WTC11 (cell line): ENCODE measurements at regions not wholly inside any gene's neighbourhood (a gene's known extent, or its start where the extent isn't known, plus 50 kb on each side); places are given as distances from the start of the nearest gene placed in this dataset.

Experiments used
- ATAC-seq: fragments of 200-7000 bp; cut with Tn5 transposase; 2 replicates; pipeline ENCODE4 v1.10.0; 2021; ENCODE audit warnings: mild to moderate bottlenecking, moderate library complexity
- CTCF ChIA-PET: fragments of 300-600 bp; sonication (Branson Sonifier 250); formaldehyde crosslinking; loops from one replicate; lab custom pipeline; 2021; ENCODE audit warnings: antibody characterized with exemption; lab: Charles Lee
- POLR2A ChIA-PET: fragments of 350-600 bp; sonication (Branson Sonifier 250); formaldehyde crosslinking; loops from one replicate; lab custom pipeline; 2021; ENCODE audit warnings: antibody characterized with exemption; lab: Charles Lee
- DNase-seq: peaks from one replicate; pipeline ENCODE4 v3.0.0; 2021; ENCODE audit warnings: low spot score
- H3K27ac Mint-ChIP-seq: 2 replicates; pipeline ENCODE4 v1.8.0; 2021; ENCODE audit warnings: mixed read lengths
- H3K27me3 Mint-ChIP-seq: 2 replicates; pipeline ENCODE4 v1.8.0; 2021; ENCODE audit warnings: low read depth, mild to moderate bottlenecking, moderate library complexity, mixed read lengths
- H3K36me3 Mint-ChIP-seq: 2 replicates; pipeline ENCODE4 v1.8.0; 2021; ENCODE audit warnings: mixed read lengths
- H3K4me1 Mint-ChIP-seq: 2 replicates; pipeline ENCODE4 v1.8.0; 2022; ENCODE audit warnings: mixed read lengths
- H3K4me3 Mint-ChIP-seq: 2 replicates; pipeline ENCODE4 v1.8.0; 2021; ENCODE audit warnings: mild to moderate bottlenecking, moderate library complexity, mixed read lengths
- H3K9me3 Mint-ChIP-seq: 2 replicates; pipeline ENCODE4 v1.8.0; 2021; ENCODE audit warnings: mixed read lengths
- ARID4B ChIP-seq: sonication (generic); formaldehyde crosslinking; IDR thresholded peaks from 2 replicates; pipeline ENCODE4 v1.8.0; 2023; ENCODE audit warnings: missing genetic modification reagents, mild to moderate bottlenecking, borderline replicate concordance
- ATF3 ChIP-seq: sonication (generic); formaldehyde crosslinking; conservative IDR thresholded peaks from 2 replicates; pipeline ENCODE4 v1.8.1; 2022; ENCODE audit warnings: mild to moderate bottlenecking, missing genetic modification reagents
- RORB ChIP-seq: fragments of 250-450 bp; sonication (Bioruptor Pico); IDR thresholded peaks from 2 replicates; pipeline ENCODE4 v1.9.0; 2021; ENCODE audit warnings: mild to moderate bottlenecking
- ZNF121 ChIP-seq: sonication (generic); formaldehyde crosslinking; IDR thresholded peaks from 2 replicates; pipeline ENCODE4 v1.8.0; 2023; ENCODE audit warnings: missing genetic modification reagents
- ZNF138 ChIP-seq: sonication (generic); formaldehyde crosslinking; conservative IDR thresholded peaks from 2 replicates; pipeline ENCODE4 v1.8.1; 2022; ENCODE audit warnings: mild to moderate bottlenecking, moderate library complexity, missing genetic modification reagents
- TF ChIP-seq, protein P1 (sequence below): fragments of 250-450 bp; sonication (Bioruptor Pico); IDR thresholded peaks from 2 replicates; pipeline ENCODE4 v1.9.0; 2021; ENCODE audit warnings: mild to moderate bottlenecking, borderline replicate concordance
- TF ChIP-seq, protein P2 (sequence below): sonication (generic); formaldehyde crosslinking; IDR thresholded peaks from 2 replicates; pipeline ENCODE4 v1.8.1; 2023; ENCODE audit warnings: mild to moderate bottlenecking, missing genetic modification reagents, borderline replicate concordance
- TF ChIP-seq, protein P3 (sequence below): sonication (generic); formaldehyde crosslinking; IDR thresholded peaks from 2 replicates; pipeline ENCODE4 v1.8.0; 2022; ENCODE audit warnings: mild to moderate bottlenecking, missing genetic modification reagents

DNA sequence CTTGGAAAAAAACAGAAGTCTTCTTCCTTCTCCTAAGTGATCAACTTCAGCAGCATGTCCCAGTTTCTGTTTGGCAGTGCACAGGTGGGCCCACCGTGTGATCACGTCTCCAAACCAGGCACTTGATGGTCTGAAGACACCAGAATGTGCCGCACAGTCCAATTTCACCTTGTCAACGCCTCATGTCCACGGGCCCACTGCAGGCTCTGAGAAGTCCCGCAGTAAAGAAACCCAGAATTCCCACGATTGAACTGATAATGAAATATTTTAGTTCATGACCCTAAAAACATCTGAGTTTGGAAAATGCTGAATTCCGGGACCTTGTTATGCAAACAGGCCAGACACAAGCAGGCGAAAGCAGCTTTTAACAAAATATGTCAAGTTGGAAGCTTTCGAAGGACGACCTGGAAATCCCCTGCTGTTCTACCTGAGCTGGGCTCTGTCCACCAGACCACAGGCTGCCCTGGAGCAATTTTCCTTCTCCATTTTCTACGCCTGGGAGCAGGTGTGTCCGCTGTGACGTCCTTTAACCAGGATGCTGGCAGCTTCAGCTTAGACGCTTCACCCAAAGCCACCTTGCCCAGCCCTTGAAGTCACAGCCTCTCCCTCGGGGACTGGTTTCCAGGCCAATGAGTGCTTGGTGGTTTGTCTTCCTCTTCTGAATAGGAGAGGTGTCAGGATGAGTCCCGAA lies 167.8 kb upstream of the IQSEC1 start (continued):
- no peak for TF ChIP-seq ARID4B

- H3K27ac Mint-ChIP-seq: no peak overlapping the region
- no peak overlapping the region for H3K4me3 Mint-ChIP-seq
- H3K9me3 Mint-ChIP-seq: no peaks in the 10 kb centered on the region
- peaks cover 21% of the 10 kb centered on the region for H3K4me1 Mint-ChIP-seq
- POLR2A ChIA-PET: no interaction called here
- ATAC-seq (no peak), DNase-seq (no peak)
- TF ChIP-seq, protein P1, sequence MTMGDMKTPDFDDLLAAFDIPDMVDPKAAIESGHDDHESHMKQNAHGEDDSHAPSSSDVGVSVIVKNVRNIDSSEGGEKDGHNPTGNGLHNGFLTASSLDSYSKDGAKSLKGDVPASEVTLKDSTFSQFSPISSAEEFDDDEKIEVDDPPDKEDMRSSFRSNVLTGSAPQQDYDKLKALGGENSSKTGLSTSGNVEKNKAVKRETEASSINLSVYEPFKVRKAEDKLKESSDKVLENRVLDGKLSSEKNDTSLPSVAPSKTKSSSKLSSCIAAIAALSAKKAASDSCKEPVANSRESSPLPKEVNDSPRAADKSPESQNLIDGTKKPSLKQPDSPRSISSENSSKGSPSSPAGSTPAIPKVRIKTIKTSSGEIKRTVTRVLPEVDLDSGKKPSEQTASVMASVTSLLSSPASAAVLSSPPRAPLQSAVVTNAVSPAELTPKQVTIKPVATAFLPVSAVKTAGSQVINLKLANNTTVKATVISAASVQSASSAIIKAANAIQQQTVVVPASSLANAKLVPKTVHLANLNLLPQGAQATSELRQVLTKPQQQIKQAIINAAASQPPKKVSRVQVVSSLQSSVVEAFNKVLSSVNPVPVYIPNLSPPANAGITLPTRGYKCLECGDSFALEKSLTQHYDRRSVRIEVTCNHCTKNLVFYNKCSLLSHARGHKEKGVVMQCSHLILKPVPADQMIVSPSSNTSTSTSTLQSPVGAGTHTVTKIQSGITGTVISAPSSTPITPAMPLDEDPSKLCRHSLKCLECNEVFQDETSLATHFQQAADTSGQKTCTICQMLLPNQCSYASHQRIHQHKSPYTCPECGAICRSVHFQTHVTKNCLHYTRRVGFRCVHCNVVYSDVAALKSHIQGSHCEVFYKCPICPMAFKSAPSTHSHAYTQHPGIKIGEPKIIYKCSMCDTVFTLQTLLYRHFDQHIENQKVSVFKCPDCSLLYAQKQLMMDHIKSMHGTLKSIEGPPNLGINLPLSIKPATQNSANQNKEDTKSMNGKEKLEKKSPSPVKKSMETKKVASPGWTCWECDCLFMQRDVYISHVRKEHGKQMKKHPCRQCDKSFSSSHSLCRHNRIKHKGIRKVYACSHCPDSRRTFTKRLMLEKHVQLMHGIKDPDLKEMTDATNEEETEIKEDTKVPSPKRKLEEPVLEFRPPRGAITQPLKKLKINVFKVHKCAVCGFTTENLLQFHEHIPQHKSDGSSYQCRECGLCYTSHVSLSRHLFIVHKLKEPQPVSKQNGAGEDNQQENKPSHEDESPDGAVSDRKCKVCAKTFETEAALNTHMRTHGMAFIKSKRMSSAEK (CRISPR knock-in tag): no peak
- TF ChIP-seq RORB (CRISPR knock-in tag) (no peak), ATF3 (CRISPR knock-in tag) (no peak), ZNF121 (CRISPR knock-in tag) (no peak), ZNF138 (CRISPR knock-in tag) (no peak)
- TF ChIP-seq, protein P2, sequence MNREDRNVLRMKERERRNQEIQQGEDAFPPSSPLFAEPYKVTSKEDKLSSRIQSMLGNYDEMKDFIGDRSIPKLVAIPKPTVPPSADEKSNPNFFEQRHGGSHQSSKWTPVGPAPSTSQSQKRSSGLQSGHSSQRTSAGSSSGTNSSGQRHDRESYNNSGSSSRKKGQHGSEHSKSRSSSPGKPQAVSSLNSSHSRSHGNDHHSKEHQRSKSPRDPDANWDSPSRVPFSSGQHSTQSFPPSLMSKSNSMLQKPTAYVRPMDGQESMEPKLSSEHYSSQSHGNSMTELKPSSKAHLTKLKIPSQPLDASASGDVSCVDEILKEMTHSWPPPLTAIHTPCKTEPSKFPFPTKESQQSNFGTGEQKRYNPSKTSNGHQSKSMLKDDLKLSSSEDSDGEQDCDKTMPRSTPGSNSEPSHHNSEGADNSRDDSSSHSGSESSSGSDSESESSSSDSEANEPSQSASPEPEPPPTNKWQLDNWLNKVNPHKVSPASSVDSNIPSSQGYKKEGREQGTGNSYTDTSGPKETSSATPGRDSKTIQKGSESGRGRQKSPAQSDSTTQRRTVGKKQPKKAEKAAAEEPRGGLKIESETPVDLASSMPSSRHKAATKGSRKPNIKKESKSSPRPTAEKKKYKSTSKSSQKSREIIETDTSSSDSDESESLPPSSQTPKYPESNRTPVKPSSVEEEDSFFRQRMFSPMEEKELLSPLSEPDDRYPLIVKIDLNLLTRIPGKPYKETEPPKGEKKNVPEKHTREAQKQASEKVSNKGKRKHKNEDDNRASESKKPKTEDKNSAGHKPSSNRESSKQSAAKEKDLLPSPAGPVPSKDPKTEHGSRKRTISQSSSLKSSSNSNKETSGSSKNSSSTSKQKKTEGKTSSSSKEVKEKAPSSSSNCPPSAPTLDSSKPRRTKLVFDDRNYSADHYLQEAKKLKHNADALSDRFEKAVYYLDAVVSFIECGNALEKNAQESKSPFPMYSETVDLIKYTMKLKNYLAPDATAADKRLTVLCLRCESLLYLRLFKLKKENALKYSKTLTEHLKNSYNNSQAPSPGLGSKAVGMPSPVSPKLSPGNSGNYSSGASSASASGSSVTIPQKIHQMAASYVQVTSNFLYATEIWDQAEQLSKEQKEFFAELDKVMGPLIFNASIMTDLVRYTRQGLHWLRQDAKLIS: no peak
- TF ChIP-seq, protein P3, sequence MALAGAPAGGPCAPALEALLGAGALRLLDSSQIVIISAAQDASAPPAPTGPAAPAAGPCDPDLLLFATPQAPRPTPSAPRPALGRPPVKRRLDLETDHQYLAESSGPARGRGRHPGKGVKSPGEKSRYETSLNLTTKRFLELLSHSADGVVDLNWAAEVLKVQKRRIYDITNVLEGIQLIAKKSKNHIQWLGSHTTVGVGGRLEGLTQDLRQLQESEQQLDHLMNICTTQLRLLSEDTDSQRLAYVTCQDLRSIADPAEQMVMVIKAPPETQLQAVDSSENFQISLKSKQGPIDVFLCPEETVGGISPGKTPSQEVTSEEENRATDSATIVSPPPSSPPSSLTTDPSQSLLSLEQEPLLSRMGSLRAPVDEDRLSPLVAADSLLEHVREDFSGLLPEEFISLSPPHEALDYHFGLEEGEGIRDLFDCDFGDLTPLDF: no peak
- no peaks in the 10 kb centered on the region for H3K36me3 Mint-ChIP-seq
- CTCF ChIA-PET: no interaction called here
- no peaks in the 10 kb centered on the region for H3K27me3 Mint-ChIP-seq
These were observed 166.2 kb upstream of the IQSEC1 start for GRCh38 chr3:13239467-13239760.
